Spinal cord (tissue), 9 donors: ENCODE measurements at regions not wholly inside any gene's neighbourhood (a gene's known extent, or its start where the extent isn't known, plus 50 kb on each side); places are given as distances from the start of the nearest gene placed in this dataset.
A peak's percentile ranks its signal among the peaks of the same experiment; 100 is the strongest.

Experiments used
- DNase-seq, 6 donors: peaks; one replicate each; pipeline versions ENCODE4 v3.0.0 to v3.0.0-alpha.2; 2013 to 2015; ENCODE audit warnings: low spot score in 6 of 6, low read depth in 4 of 6
- H3K27ac ChIP-seq: one replicate; pipeline ENCODE4 v1.5.1; 2013; ENCODE audit warnings: low read depth, low read length, control low read depth
- H3K27me3 ChIP-seq: one replicate; pipeline ENCODE4 v1.6.1; 2013; ENCODE audit warnings: low read length; ENCODE audit not compliant: control insufficient read depth, insufficient read depth
- H3K36me3 ChIP-seq: one replicate; pipeline ENCODE4 v1.6.1; 2013; ENCODE audit warnings: low read length; ENCODE audit not compliant: control insufficient read depth, insufficient read depth
- H3K4me1 ChIP-seq: one replicate; pipeline ENCODE4 v1.6.1; 2013; ENCODE audit warnings: low read length; ENCODE audit not compliant: control insufficient read depth, insufficient read depth
- H3K4me3 ChIP-seq: one replicate; pipeline ENCODE4 v1.5.1; 2013; ENCODE audit warnings: low read depth, low read length, control low read depth
- H3K9me3 ChIP-seq: one replicate; pipeline ENCODE4 v1.6.1; 2013; ENCODE audit warnings: low read length; ENCODE audit not compliant: control insufficient read depth, insufficient read depth
- WGBS: methylation state at CpG from one replicate; pipeline ENCODE4 v1.1.5; 2013; ENCODE audit warnings: missing lambda C conversion rate; ENCODE audit not compliant: insufficient coverage; 5-methylcytosine and 5-hydroxymethylcytosine counted together
- donor health status: healthy.

GRCh38 chr1:87821335-87821697 is 492.6 kb downstream of the LMO4 start:
- Histone ChIP-seq H3K36me3 (no peaks in the 10 kb centered on the region), H3K4me1 (no peaks in the 10 kb centered on the region), H3K27me3 (no peaks in the 10 kb centered on the region), H3K4me3 (no peak overlapping the region), H3K27ac (no peak overlapping the region), H3K9me3 (no peaks in the 10 kb centered on the region)
- 70% methylated on average over 2 of the region's 5 CpGs for WGBS
- no peak for DNase-seq

GRCh38 chr1:87826681-87827251 is 498.1 kb downstream of the LMO4 start:
- Histone ChIP-seq H3K4me1 (no peaks in the 10 kb centered on the region), H3K27ac (no peak overlapping the region), H3K9me3 (no peaks in the 10 kb centered on the region), H3K27me3 (no peaks in the 10 kb centered on the region), H3K4me3 (peak overlapping the region; percentile 26), H3K36me3 (no peaks in the 10 kb centered on the region)
- DNase-seq: peak in 2 of 6 donors; percentile 23 to 65
- WGBS: no CpG with 5 or more reads among the region's 7 CpGs

GRCh38 chr1:87829360-87829759 is 500.7 kb downstream of the LMO4 start:
- Histone ChIP-seq H3K27ac (no peak overlapping the region), H3K9me3 (no peaks in the 10 kb centered on the region), H3K4me1 (no peaks in the 10 kb centered on the region), H3K27me3 (no peaks in the 10 kb centered on the region), H3K36me3 (no peaks in the 10 kb centered on the region), H3K4me3 (no peak overlapping the region)
- no peak for DNase-seq
- WGBS: no CpG with 5 or more reads among the region's 4 CpGs

- Histone ChIP-seq H3K9me3 (no peaks in the 10 kb centered on the region), H3K4me1 (no peaks in the 10 kb centered on the region), H3K4me3 (no peak overlapping the region), H3K27me3 (no peaks in the 10 kb centered on the region), H3K36me3 (no peaks in the 10 kb centered on the region), H3K27ac (no peak overlapping the region)
- DNase-seq: no peak
- no CpG with 5 or more reads among the region's 1 CpG for WGBS
Observed at GRCh38 chr1:87830432-87830978, 501.8 kb downstream of the LMO4 start.

- no peaks in the 10 kb centered on the region for H3K9me3 ChIP-seq
- DNase-seq: peak in 1 of 6 donors; percentile 41
- no peak overlapping the region for H3K27ac ChIP-seq
- no peaks in the 10 kb centered on the region for H3K27me3 ChIP-seq
- no peaks in the 10 kb centered on the region for H3K36me3 ChIP-seq
- no peaks in the 10 kb centered on the region for H3K4me1 ChIP-seq
- WGBS: 72% methylated on average over 3 of the region's 5 CpGs
- no peak overlapping the region for H3K4me3 ChIP-seq
Observed at GRCh38 chr1:87833166-87833565, 504.5 kb downstream of the LMO4 start.

GRCh38 chr1:87834151-87834550 is 505.5 kb downstream of the LMO4 start:
- H3K36me3 ChIP-seq: no peaks in the 10 kb centered on the region
- no peaks in the 10 kb centered on the region for H3K27me3 ChIP-seq
- WGBS: 100% methylated on average over 1 of the region's 4 CpGs
- no peaks in the 10 kb centered on the region for H3K9me3 ChIP-seq
- no peaks in the 10 kb centered on the region for H3K4me1 ChIP-seq
- DNase-seq: no peak
- no peak overlapping the region for H3K27ac ChIP-seq
- H3K4me3 ChIP-seq: no peak overlapping the region

- Histone ChIP-seq H3K9me3 (no peaks in the 10 kb centered on the region), H3K27ac (no peak overlapping the region), H3K4me1 (no peaks in the 10 kb centered on the region), H3K36me3 (no peaks in the 10 kb centered on the region), H3K27me3 (no peaks in the 10 kb centered on the region), H3K4me3 (no peak overlapping the region)
- WGBS: 85% methylated on average over 6 of the region's 8 CpGs
- no peak for DNase-seq
Observed at GRCh38 chr1:87834941-87835340, 506.3 kb downstream of the LMO4 start.

GRCh38 chr1:87840767-87841166 is 512.1 kb downstream of the LMO4 start:
- Histone ChIP-seq H3K4me1 (no peaks in the 10 kb centered on the region), H3K27me3 (no peaks in the 10 kb centered on the region), H3K9me3 (peaks cover 1% of the 10 kb centered on the region), H3K27ac (no peak overlapping the region), H3K4me3 (no peak overlapping the region), H3K36me3 (no peaks in the 10 kb centered on the region)
- no peak for DNase-seq
- WGBS: no CpG with 5 or more reads among the region's 3 CpGs

- H3K9me3 ChIP-seq: peaks cover 1% of the 10 kb centered on the region
- WGBS: no CpG with 5 or more reads among the region's 1 CpG
- H3K27ac ChIP-seq: no peak overlapping the region
- no peaks in the 10 kb centered on the region for H3K27me3 ChIP-seq
- no peak overlapping the region for H3K4me3 ChIP-seq
- no peak for DNase-seq
- no peaks in the 10 kb centered on the region for H3K36me3 ChIP-seq
- no peaks in the 10 kb centered on the region for H3K4me1 ChIP-seq
Observed at GRCh38 chr1:87841332-87841731, 512.7 kb downstream of the LMO4 start.

- no peak for DNase-seq
- WGBS: no CpG with 5 or more reads among the region's 1 CpG
- peaks cover 1% of the 10 kb centered on the region for H3K9me3 ChIP-seq
- H3K4me1 ChIP-seq: no peaks in the 10 kb centered on the region
- H3K36me3 ChIP-seq: no peaks in the 10 kb centered on the region
- no peak overlapping the region for H3K27ac ChIP-seq
- H3K4me3 ChIP-seq: no peak overlapping the region
- no peaks in the 10 kb centered on the region for H3K27me3 ChIP-seq
Observed at GRCh38 chr1:87842156-87842555, 513.5 kb downstream of the LMO4 start.
